SU-DHL-6 (cell line): ENCODE measurements at regions not wholly inside any gene's neighbourhood (a gene's known extent, or its start where the extent isn't known, plus 50 kb on each side); places are given as distances from the start of the nearest gene placed in this dataset.

Experiments used
- CTCF ChIP-seq: fragments of 200-600 bp; sonication (generic); IDR thresholded peaks from one replicate; pipeline ENCODE4 v1.5.1; 2017; ENCODE audit warnings: antibody characterized with exemption, mild to moderate bottlenecking, low read length, moderate library complexity; ENCODE audit not compliant: insufficient read depth, poor library complexity, severe bottlenecking
- EZH2phosphoT487 ChIP-seq: fragments of 200-600 bp; sonication (generic), shearing (Covaris generic); conservative IDR thresholded peaks from 2 replicates; pipeline ENCODE4 v1.6.1; 2018; ENCODE audit warnings: mild to moderate bottlenecking, antibody characterized with exemption, low read length, moderate library complexity, mixed read lengths

GRCh38 chr6:17015551-17016381, 86.1 kb upstream of the STMND1 start:
- TF ChIP-seq CTCF (no peak), EZH2phosphoT487 (no peak)
